ENCODE measurements at regions not wholly inside any gene's neighbourhood (a gene's known extent, or its start where the extent isn't known, plus 50 kb on each side); places are given as distances from the start of the nearest gene placed in this dataset.

- no peak for DNase-seq (ENCODE audit: low read depth)
These were observed 115.5 kb downstream of the PAPOLA start for GRCh38 chr14:96617635-96618034.

- DNase-seq (ENCODE audit: low read depth): no peak
These were observed 120.7 kb downstream of the PAPOLA start for GRCh38 chr14:96622926-96623325.

- DNase-seq (ENCODE audit: low read depth): no peak
These were observed 121.7 kb downstream of the PAPOLA start for GRCh38 chr14:96623676-96624484.

GRCh38 chr14:96624661-96625425 is 122.7 kb downstream of the PAPOLA start:
- DNase-seq (ENCODE audit: low read depth): no peak

- DNase-seq (ENCODE audit: low read depth): no peak
These were observed 123.3 kb downstream of the PAPOLA start for GRCh38 chr14:96625426-96625985.

- no peak for DNase-seq (ENCODE audit: low read depth)
These were observed 124.1 kb downstream of the PAPOLA start for GRCh38 chr14:96626121-96626768.

- no peak for DNase-seq (ENCODE audit: low read depth)
These were observed 124.7 kb downstream of the PAPOLA start for GRCh38 chr14:96626916-96627315.

GRCh38 chr14:96627386-96627785 is 125.2 kb downstream of the PAPOLA start:
- DNase-seq (ENCODE audit: low read depth): no peak

GRCh38 chr14:96627811-96628775 is 125.9 kb downstream of the PAPOLA start:
- no peak for DNase-seq (ENCODE audit: low read depth)

- no peak for DNase-seq (ENCODE audit: low read depth)
These were observed 126.9 kb downstream of the PAPOLA start for GRCh38 chr14:96629082-96629481.

GRCh38 chr14:96629558-96630222 is 127.5 kb downstream of the PAPOLA start:
- DNase-seq (ENCODE audit: low read depth): no peak

GRCh38 chr14:96630281-96630680 is 128.1 kb downstream of the PAPOLA start:
- DNase-seq (ENCODE audit: low read depth): no peak

GRCh38 chr14:96631030-96631429 is 128.8 kb downstream of the PAPOLA start:
- DNase-seq (ENCODE audit: low read depth): no peak

GRCh38 chr14:96631621-96632362 is 129.6 kb downstream of the PAPOLA start:
- DNase-seq (ENCODE audit: low read depth): no peak

GRCh38 chr14:96632363-96632758 is 130.2 kb downstream of the PAPOLA start:
- DNase-seq (ENCODE audit: low read depth): no peak

- no peak for DNase-seq (ENCODE audit: low read depth)
These were observed 130.9 kb downstream of the PAPOLA start for GRCh38 chr14:96633096-96633495.

GRCh38 chr14:96634481-96634880 is 132.3 kb downstream of the PAPOLA start:
- no peak for DNase-seq (ENCODE audit: low read depth)

- DNase-seq (ENCODE audit: low read depth): no peak
These were observed 132.7 kb downstream of the PAPOLA start for GRCh38 chr14:96634896-96635295.

GRCh38 chr14:96635850-96636249 is 133.7 kb downstream of the PAPOLA start:
- no peak for DNase-seq (ENCODE audit: low read depth)

- no peak for DNase-seq (ENCODE audit: low read depth)
These were observed 135.3 kb downstream of the PAPOLA start for GRCh38 chr14:96637521-96637920.

Data from T-helper 22 cell (primary cell).